NOMO-1 (cell line): ENCODE measurements at regions not wholly inside any gene's neighbourhood (a gene's known extent, or its start where the extent isn't known, plus 50 kb on each side); places are given as distances from the start of the nearest gene placed in this dataset.
"Not testable (repeated sequence)": the region's sequence is repeated elsewhere in the genome, so short reads cannot be mapped to it uniquely, and the experiment has no call there.

ENCODE experiments used
- DNase-seq, 2 experiments: peaks; one replicate each; lab custom pipeline; 2025; ENCODE audit not compliant: unreplicated experiment in 2 of 2; lab: John Stamatoyannopoulos, UW

DNA sequence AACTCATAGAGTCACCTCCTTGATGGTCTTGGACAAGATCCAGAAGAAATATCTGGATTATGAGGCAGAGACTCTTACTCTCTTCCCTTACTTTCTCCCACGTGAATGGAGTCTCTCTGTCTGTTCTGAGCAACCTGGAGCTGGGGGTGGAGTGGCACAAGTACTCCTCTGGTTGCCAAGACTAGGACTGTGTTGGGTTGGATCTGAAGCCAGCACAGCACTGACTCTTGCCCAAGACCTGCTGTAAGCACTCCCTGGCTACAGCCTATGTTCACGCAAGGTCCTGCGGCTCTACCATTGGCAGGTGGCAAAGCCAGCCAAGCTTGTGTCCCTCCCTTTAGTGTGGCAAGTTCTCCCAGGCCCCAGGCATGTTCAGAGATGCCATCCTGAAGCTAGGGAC is 488.2 kb upstream of the NRG3 start:
- DNase-seq: no peak

DNA sequence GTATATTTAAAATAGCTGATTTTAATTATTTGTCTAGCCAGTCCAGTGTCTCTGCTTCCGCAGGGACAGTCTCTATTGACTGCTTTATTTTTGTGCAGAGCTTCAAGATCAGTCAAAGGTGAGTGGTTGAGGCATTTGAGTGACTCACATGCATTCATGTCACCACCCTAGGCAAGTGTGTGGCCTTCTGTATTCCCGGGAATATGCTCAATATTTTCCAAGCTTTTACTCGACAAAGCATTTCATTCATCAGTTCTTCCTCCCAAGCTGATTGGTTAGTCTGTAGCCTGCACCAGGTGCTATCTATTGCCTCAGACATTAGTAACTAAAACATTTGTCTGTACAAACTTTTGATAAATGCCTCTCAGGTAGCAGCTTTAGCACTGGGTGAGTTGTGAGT is 471.5 kb upstream of the NRG3 start:
- DNase-seq: no peak

DNA sequence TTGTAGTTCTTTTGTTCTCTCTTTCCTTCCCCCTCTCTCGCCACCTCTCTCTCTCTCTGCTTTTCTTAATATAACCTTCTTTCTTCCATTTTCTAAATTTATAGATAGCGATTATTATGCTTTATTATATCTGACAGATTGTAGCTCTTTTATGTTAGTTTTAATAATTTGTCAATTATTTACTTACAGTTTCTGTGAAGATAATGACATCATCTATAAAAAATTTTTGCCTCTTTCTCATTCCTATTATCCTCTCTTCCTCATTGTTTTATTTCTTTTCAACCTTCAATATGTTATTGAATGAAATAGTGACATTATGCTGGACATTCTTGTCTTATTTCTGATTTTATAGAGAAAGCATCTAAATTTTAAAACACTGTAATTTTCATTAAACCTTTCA is 469.6 kb upstream of the NRG3 start:
- no peak for DNase-seq

DNA sequence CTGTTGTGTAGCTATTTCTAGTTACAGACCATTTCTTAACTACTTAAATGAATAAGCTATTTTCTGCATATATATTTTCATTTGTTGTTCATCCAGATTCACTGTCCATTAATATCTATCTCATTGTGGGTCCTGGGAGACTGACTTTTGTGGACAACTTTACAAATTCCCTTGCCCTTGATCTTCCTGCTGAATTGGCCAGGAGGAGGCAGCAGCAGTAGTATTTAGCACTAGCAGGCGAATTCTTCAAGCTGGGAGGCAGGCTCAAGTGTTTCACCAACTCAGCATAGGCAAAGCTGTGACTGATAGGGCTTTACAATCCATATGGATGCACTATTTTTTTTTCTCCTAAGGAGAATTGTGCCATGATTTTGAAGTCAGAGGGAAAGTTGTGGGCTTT is 461.0 kb upstream of the NRG3 start:
- DNase-seq: no peak

DNA sequence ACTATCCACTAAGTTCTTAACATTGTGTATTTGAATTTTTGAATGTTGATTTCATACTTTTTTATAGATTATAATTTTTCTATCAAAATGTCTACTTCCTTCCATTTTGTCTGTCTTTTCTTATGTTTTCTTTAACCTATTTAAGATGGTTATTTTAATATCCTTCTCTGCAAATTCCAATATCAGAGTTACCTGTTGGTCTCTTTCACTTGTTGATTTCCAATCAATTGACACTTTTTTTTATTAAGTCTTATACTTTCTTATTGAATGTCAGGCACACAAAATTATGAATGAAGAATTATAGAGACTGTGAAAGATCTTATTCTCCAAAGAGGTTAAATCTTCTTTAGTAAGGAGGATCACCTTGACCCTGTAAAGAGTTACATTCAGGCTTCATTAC is 448.3 kb upstream of the NRG3 start:
- DNase-seq: no peak

DNA sequence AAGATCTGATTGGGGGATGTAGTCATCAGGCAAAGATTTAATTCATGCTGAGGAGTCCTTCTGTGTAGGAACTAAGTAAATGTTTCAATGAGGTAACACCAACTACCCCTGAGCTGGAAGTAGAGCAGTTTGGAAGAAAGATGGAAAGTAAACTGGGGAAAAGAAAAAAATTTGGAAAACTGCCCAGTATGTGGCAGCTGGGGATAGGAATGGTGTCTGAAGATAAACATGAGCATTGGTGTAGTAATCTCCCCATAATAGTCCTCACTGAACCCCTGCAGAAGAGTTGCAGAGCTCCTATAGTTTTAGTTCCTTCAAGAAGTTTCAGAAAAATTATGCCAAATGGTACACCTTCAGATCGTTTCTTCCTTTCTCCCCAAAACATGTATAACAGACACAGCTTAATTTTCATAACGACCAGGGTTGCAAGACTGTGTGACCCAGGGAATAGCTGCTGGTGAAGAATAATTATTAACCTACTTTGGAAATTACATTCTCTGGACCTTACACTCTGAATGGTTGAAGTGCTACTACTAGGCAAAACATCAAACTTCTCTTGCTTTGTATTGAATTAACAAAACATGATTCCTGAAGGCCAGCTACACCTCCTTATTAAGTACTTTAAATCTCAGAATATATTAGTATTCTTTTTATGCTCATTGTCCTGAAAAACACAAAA is 446.4 kb upstream of the NRG3 start:
- DNase-seq: no peak

DNA sequence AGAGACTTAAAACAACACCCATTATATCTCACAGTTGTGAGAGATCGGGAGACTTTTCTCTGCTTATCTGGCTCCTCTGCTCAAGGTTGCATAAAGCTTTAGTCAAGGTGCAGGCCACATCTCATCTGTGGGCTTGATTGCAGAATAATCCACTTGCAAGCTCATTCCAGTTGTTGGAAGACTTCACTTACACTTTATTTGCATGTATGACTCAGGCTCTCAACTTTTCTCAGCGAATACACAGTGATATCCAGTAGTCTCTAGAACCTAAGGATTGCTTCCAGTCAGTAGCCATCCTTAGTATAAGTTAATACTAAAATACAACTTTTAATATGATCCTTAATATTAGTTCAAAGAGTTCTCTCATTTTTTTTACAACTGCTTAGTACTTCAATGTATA is 435.5 kb upstream of the NRG3 start:
- no peak for DNase-seq

DNA sequence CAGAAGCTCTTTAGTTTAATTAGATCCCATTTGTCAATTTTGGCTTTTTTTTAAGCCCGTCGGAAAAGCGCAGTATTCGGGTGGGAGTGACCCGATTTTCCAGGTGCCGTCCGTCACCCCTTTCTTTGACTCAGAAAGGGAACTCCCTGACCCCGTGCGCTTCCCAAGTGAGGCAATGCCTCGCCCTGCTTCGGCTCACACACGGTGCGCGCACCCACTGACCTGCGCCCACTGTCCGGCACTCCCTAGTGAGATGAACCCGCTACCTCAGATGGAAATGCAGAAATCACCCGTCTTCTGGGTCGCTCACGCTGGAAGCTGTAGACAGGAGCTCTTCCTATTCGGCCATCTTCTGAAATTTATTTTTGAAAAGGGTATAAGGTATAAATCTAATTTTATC is 433.4 kb upstream of the NRG3 start:
- DNase-seq: not testable (repeated sequence)

DNA sequence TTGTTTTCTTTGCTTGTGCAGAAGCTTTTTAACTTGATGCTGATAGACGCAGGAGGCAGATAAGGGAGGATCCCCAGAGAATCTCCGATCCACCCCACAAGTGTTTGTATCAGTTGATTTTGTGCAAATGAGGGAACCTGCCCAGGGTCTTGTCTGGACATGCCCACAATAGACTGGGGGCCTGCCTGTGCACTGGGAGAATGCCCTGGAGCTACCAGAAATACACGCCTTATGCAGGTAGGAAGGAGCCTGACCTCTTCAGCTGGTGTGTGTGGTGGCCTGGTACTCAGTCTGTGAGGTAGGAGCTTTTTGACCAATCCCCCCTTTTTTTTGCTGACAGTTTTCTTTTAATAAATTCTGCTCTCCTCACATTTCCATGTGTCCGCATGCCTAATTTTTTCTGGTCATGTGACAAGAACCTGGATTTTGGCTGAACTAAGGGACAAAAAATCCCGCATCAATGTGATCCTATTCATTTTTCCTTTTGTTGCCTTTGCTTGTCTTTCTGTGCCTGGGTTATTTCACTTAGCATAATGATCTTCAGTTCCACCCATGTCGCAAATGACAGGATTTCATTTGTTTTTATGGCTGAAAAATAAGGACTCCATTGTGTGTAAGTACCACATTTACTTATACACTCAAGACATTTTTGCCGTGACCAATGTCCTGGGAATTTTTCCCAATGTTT is 430.6 kb upstream of the NRG3 start:
- DNase-seq: no peak

DNA sequence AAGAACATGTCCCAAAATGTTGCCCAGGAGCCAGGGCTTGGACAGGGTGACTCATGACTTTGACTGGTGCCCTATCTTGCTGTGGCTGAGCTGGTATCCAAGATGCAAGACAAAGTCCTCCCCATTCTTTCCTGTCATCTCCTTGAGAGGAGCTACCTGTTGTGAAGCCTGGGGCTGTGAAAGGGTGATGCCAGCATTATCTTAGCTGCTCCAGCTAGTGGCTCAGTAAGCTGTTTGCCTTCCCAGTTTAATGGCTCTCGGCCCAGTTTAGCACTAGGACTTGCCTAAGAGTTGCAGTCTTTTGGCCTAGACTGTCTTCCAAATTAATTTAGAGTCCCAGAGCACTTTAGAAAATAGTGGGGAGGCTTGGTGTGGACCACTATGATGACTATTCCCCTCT is 424.3 kb upstream of the NRG3 start:
- no peak for DNase-seq

DNA sequence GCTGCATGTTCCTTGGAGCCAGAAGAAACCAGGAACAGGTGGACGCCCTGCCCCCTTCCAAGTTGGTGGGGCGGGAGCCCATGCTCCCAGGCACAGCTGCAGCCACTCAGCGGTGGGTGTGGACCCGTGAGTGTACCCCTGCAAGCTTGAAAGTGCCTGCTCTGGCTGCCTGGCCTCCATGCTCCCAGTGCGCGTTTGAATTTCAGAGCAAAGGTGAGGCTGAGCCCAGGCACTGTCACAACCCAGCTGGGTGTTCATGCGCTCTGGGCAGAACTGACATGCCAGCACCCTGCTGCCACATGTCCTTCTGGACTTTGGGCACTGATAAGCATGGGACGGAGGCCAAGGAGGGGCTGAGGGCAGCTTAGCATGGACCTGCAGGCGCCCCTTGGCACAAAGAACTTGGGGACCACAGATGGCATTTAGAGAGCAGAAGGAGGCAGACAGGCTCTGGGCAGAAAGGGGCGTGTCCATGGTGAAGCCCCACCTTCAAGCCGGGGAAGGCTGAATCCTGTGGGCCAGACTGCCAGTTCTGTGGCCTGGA is 402.0 kb upstream of the NRG3 start:
- DNase-seq: no peak

DNA sequence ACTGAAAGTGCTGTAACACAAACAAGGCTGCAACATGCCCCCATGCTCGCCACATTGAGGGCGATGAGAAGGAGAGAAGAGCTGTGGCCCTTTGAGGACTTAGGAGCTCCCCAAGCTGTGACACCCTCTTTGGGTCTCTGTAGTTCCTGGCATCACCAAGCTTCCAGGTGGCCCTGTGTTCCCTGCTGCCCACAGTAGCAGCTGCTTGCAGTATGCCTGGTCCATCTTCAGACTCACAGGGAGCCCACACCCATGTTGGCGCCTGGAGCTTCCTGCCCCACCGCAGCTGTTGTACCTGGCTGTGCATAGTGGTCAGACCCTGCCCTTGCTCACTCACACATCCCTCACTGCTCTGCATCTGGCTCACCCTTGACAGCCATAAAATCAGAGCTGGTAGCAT is 401.2 kb upstream of the NRG3 start:
- DNase-seq: no peak

DNA sequence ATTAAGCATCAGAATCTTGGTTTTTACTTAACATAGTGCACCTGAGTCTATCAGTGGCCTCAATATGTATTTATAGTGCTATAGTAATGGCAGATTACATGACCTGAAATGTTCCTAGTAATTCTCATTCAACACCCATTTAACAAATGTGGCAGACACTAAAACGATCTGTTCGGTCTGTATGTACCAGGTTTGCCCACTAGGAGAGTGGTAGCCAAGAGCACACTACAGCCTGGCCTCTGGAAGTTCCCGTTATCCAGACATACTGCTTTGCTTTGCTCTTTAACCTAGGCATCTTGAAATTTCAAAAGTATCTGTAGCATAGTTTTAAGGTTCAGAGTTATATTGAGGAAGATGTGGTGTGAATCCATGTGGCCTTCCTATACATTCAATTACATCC is 395.7 kb upstream of the NRG3 start:
- no peak for DNase-seq

DNA sequence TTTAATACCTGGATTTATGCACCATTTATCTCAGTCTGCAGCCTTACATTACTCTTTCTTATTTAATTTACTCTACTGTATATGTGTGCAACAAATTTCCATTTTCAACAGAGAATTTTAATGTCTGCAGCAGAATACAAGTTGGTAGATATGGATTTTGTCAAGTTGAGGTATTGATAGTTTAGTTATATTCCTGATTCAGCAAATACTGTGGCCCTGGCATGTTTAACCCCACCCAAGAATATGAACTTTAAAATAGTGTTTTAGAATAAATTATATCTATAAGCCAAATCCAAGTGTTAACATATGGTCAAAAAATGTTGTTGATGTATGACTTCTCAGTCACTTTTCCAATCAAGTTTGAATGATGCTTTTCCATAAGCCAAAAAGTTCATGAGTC is 378.4 kb upstream of the NRG3 start:
- DNase-seq: no peak

DNA sequence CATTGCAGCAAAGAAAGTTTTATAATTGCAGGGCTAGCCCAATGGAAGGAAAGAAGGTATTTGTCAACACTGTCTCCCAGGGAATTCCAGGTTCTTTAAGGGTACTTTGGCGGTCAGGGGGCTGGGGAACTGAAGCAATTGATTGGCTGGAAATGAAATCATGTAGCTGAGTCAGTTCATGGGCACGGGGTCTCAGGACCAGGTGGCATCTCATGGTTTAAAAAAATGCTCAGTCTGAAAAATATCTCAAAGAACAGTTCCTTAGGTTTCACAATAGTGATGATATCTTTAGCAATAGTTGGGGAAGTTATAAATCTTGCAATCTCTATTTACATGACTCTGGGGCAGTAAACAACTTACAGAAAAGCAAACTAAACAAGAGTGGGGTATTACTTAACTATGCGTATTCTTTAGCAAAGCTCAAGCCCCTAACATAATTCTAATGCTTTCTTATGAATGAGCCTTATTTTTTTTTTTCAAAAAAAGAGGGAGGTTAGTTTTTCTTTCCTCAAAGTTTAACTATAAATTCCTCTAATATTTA is 376.9 kb upstream of the NRG3 start:
- no peak for DNase-seq

DNA sequence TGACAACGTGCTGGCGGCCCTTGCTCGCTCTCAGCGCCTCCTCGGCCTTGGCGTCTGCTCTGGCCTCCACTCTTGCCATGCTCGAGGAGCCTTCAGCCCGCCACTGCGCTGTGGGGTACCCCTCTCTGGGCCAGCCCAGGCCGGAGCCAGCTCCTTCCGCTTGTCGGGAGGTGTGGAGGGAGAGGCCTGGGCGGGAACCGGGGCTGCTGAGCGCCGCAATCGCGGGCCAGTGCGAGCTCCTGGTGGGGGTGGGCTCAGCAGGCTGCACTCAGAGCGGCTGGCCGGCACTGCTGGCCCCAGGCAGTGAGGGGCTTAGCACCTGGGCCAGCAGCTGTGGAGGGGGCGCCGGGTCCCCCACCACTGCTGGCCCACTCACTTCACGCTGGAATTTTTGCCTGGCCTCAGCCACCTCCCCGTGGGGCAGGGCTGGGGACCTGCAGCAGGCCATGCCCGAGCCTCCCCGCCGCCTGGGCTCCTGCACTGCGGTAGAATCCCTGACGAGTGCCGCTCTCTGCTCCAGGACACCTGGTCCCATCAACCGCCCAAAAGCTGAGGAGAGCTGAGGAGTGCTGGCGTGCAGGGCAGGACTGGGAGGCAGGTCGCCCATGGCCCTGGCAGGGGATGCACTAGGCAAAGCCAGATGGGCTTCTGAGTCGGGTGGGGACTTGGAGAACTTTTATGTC is 372.2 kb upstream of the NRG3 start:
- no peak for DNase-seq

DNA sequence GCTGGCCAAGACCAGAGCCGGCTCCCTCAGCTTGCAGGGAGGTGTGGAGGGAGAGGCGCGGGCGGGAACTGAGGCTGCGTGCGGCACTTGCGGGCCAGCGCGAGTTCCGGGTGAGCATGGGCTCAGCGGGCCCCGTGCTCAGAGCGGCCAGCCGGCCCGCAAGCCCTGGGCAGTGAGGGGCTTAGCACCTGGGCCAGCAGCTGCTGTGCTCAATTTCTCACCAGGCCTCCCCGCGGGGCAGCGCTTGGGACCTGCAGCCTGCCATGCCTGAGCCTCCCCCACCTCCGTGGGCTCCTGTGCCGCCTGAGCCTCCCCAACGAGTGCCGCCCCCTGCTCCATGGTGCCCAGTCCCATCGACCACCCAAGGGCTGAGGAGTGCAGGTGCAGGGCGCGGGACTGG is 369.2 kb upstream of the NRG3 start:
- not testable (repeated sequence) for DNase-seq

DNA sequence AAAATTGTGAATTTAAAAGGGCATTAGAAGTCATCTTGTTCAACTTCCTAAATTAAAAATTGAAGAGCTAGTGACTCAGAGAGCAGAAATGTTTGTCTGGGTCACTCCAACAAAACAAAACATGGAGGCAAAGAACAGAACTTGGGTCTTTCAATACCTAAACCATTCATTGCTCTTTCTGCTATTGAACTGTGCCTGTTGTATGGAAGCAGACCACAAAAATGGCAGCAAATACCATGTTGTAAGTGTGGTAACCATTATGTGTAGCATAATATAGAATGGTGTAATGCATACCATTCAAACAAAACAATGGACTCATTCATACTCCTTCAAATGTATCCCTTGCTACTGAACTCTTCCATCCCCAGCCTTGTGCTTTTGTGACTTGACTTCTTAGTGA is 360.2 kb upstream of the NRG3 start:
- no peak for DNase-seq

DNA sequence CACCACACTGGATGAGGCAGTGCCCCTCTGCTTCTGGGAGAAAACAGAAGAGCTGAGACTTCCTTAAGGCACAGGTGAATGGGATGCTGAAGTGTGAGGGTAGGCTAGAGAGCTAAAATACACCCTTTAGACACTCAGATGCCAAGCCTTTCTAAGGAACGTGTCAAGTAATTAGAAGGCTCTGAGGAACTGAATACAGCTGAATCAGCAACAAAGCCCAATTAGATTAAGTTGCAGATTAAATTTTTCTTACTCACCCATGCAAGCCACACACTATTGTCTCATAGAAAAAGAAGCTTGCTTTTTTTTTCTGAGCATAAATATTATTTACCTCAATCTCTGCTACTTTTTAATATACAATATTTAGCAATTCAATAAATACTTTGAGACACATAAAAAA is 354.3 kb upstream of the NRG3 start:
- no peak for DNase-seq

DNA sequence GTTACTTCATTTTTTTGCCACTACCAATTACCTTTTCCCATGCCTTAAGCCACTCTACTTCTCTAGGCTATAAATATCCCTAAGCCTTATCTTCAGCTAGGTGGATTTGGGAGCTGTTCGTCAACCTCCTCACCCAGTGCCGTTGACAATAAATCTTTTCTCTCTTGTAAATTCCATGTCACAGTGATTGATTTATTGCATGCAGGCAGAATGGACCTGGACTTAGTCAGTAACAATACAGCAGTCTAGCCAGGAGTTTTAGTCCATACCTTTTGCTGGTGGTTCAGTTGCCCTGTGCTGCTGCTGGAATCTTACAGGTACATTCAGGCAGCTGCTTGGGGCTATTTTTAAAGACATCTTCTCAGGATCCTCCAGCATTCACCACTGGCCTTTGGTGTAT is 350.5 kb upstream of the NRG3 start:
- no peak for DNase-seq

DNA sequence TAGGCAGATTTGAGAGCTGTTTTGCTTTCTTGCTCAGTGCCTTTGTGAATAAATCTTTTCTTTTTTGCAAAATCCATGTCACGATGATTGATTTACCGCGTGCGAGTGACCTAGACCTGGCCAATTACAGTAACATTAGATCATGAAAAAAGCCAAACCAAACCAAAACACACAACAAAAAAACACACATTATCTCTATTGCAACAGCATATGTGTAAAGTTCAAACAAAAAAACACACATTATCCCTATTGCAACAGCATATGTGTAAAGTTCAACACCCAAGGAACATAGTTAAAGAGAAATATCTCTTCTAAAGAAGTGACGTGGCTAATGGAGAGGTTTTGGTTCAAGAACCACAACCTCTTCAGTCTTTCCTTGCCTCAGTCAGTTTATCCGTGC is 342.6 kb upstream of the NRG3 start:
- no peak for DNase-seq

DNA sequence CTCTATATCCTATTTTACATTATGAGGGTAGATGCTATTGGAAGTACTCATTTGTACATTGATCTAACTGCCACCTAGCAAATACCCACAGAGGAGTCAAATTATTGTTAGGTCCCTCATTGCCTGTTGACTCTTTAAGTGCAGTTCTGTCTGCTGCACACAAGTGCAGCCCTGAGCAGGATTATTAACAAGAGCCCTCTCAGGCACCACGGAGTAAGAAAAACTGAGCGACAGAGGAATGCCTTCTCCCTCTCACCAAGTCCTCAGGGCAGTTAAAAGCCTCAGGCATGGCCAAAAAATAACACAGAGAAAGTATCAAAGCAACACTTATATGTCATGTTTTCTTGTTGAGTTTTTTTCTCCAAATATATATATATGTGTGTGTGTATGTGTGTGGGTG is 340.0 kb upstream of the NRG3 start:
- no peak for DNase-seq
